ENCODE measurements at regions not wholly inside any gene's neighbourhood (a gene's known extent, or its start where the extent isn't known, plus 50 kb on each side); places are given as distances from the start of the nearest gene placed in this dataset.

- DNase-seq (ENCODE audit: low read depth in 1 of 2, low spot score in 2 of 2) (peak in 1 of 2 experiments; percentile 34), FAIRE-seq (no peak)
- no peak overlapping the region for H3K18ac ChIP-seq (ENCODE audit: extremely low read depth, low read length)
- H2BK5ac ChIP-seq (ENCODE audit: low read depth, low read length), result no peak overlapping the region
- no peak overlapping the region; the same call in 1 of the 2 replicates for H2BK15ac ChIP-seq (ENCODE audit: low read length)
- ChIA-PET CTCF (ENCODE audit: partially characterized antibody) (interaction anchor here (0.6 kb wide), 1 partner anchor 181 kb away, joined by 3 read pairs; no protein-coding TSS in a partner anchor), POLR2A (ENCODE audit: partially characterized antibody) (no interaction called here)
- H2AK5ac ChIP-seq (ENCODE audit: low read depth, low read length), result no peak overlapping the region
- H3K36me3 ChIP-seq (ENCODE audit: control insufficient read depth in 2 of 4, insufficient read depth in 4 of 4, low read length in 3 of 4), result no peaks in the 10 kb centered on the region
- H4K8ac ChIP-seq (ENCODE audit: extremely low read depth, insufficient read depth, low read length), result no peak overlapping the region
- TF ChIP-seq SP2 (IDR thresholded peaks at IDR 0.05; ENCODE audit: low read length), result no peak
- no peaks in the 10 kb centered on the region for H3K79me2 ChIP-seq (ENCODE audit: control insufficient read depth in 1 of 2, insufficient read depth in 2 of 2, low read length in 2 of 2)
- no peak overlapping the region for H2BK20ac ChIP-seq (ENCODE audit: low read length)
- no peaks in the 10 kb centered on the region for H3K27me3 ChIP-seq (replicated peaks in 1 of 4; ENCODE audit: control insufficient read depth in 3 of 4, extremely low read depth in 1 of 4, insufficient read depth in 3 of 4, low read length in 3 of 4)
- no peak overlapping the region for H3K4me3 ChIP-seq (ENCODE audit: extremely low read depth in 1 of 4, insufficient read depth in 2 of 4, low read depth in 3 of 4, low read length in 4 of 4)
- H3K79me1 ChIP-seq (ENCODE audit: low read depth, low read length), result no peaks in the 10 kb centered on the region
- no peak overlapping the region for H3K4ac ChIP-seq (replicated peaks; ENCODE audit: insufficient read length, low read depth, low read length)
- H2BK120ac ChIP-seq (replicated peaks; ENCODE audit: low read depth, low read length), result no peak overlapping the region
- no peak overlapping the region for H2AFZ ChIP-seq (ENCODE audit: low read length)
- H4K91ac ChIP-seq (replicated peaks; ENCODE audit: insufficient read length, low read length), result no peak overlapping the region
- H3K56ac ChIP-seq (replicated peaks; ENCODE audit: insufficient read length, low read depth, low read length), result no peak overlapping the region
- no peaks in the 10 kb centered on the region for H3K23me2 ChIP-seq (ENCODE audit: low read depth, low read length)
- no peak overlapping the region for H2BK12ac ChIP-seq (ENCODE audit: low read depth, low read length)
- H4K20me1 ChIP-seq (replicated peaks in 1 of 2; ENCODE audit: control insufficient read depth in 1 of 2, insufficient read depth in 2 of 2, low read length in 2 of 2), result no peaks in the 10 kb centered on the region
- no peak overlapping the region for H3K23ac ChIP-seq (ENCODE audit: insufficient read length)
- H3K4me2 ChIP-seq (ENCODE audit: insufficient read depth in 1 of 2, low read depth in 2 of 2, low read length in 2 of 2), result no peak overlapping the region
- H3K4me1 ChIP-seq (replicated peaks in 1 of 4; ENCODE audit: control insufficient read depth in 3 of 4, insufficient read depth in 4 of 4, low read length in 3 of 4), result peaks cover 0 to 2% (median 0%) of the 10 kb centered on the region in 4 experiments; a peak in 2 of 7 replicates
- no peak overlapping the region for H3K27ac ChIP-seq (ENCODE audit: low read depth, low read length)
- no peak overlapping the region for H4K5ac ChIP-seq (ENCODE audit: insufficient read length, low read depth, low read length)
- H3K9ac ChIP-seq (replicated peaks in 1 of 4; ENCODE audit: extremely low read depth in 1 of 4, low read depth in 3 of 4, low read length in 3 of 4), result no peak overlapping the region
- no peak overlapping the region for H3K14ac ChIP-seq (ENCODE audit: insufficient read length)
- no peaks in the 10 kb centered on the region; a peak in 1 of 4 replicates for H3K9me3 ChIP-seq (ENCODE audit: insufficient read depth in 2 of 2, low read depth in 1 of 2, low read length in 1 of 2)
- 87% methylated on average over 9 of the region's 9 CpGs; no CpG with 5 or more reads in 1 of the 2 experiments for WGBS, 2 experiments (ENCODE audit: extremely low coverage in 1 of 2, insufficient coverage in 1 of 2, insufficient read length in 1 of 2, insufficient replicate concordance in 2 of 2, low coverage in 1 of 2, low lambda C conversion rate in 2 of 2, missing lambda C conversion rate in 1 of 2)
Observed at GRCh38 chr5:3024126-3024525, 272.6 kb upstream of the IRX2 start.
